Neural cell (in vitro differentiated cells): ENCODE measurements at regions not wholly inside any gene's neighbourhood (a gene's known extent, or its start where the extent isn't known, plus 50 kb on each side); places are given as distances from the start of the nearest gene placed in this dataset.

Experiments
- H2AFZ ChIP-seq: fragments of 200-600, 300-800 bp; sonication (generic), shearing (Covaris generic); 2 replicates; pipeline ENCODE4 v1.6.0; 2014; ENCODE audit warnings: low read depth, mild to moderate bottlenecking, antibody characterized with exemption, low read length, moderate library complexity
- H3F3A ChIP-seq: fragments of 200-600 bp; shearing (Covaris generic); 2 replicates; pipeline ENCODE4 v1.6.1; 2016; ENCODE audit warnings: mild to moderate bottlenecking, moderate library complexity, mixed read lengths, antibody characterized with exemption, low read length; ENCODE audit not compliant: insufficient read depth, poor library complexity, severe bottlenecking
- H3K27ac ChIP-seq: fragments of 200-600, 300-800 bp; sonication (generic), shearing (Covaris generic); 2 replicates; pipeline ENCODE4 v1.5.1; 2014; ENCODE audit warnings: mild to moderate bottlenecking, low read length, moderate library complexity
- H3K27me3 ChIP-seq: fragments of 300-800, 200-600 bp; sonication (generic), shearing (Covaris generic); 2 replicates; pipeline ENCODE4 v1.6.0; 2014; ENCODE audit warnings: mild to moderate bottlenecking, low read depth, low read length, moderate library complexity; ENCODE audit not compliant: insufficient read depth
- H3K36me3 ChIP-seq: fragments of 300-800, 200-600 bp; sonication (generic), shearing (Covaris generic); 2 replicates; pipeline ENCODE4 v1.5.1; 2014; ENCODE audit warnings: mild to moderate bottlenecking, antibody characterized with exemption, low read length, moderate library complexity; ENCODE audit not compliant: insufficient read depth
- H3K4me2 ChIP-seq: fragments of 300-800, 200-600 bp; sonication (generic), shearing (Covaris generic); 2 replicates; pipeline ENCODE4 v1.6.0; 2014; ENCODE audit warnings: mild to moderate bottlenecking, low read length
- H3K4me3 ChIP-seq: fragments of 300-800, 200-600 bp; sonication (generic), shearing (Covaris generic); 2 replicates; pipeline ENCODE4 v1.5.1; 2014; ENCODE audit warnings: mild to moderate bottlenecking, low read length, moderate library complexity
- H3K79me2 ChIP-seq: fragments of 200-600 bp; shearing (Covaris generic); replicated peaks from 2 replicates; pipeline ENCODE4 v1.6.0; 2014; ENCODE audit warnings: mild to moderate bottlenecking, low read length, moderate library complexity; ENCODE audit not compliant: insufficient read depth
- H3K9ac ChIP-seq: fragments of 300-800, 200-600 bp; sonication (generic), shearing (Covaris generic); 2 replicates; pipeline ENCODE4 v1.6.1; 2016; ENCODE audit warnings: mild to moderate bottlenecking, low read length, mixed read lengths
- H3K9me2 ChIP-seq: fragments of 200-600 bp; shearing (Covaris generic); 2 replicates; pipeline ENCODE4 v1.6.1; 2016; ENCODE audit warnings: mild to moderate bottlenecking, low read length, mixed read lengths; ENCODE audit not compliant: insufficient read depth
- H3K9me3 ChIP-seq: fragments of 200-600, 300-800 bp; sonication (generic), shearing (Covaris generic); 2 replicates; pipeline ENCODE4 v1.6.1; 2016; ENCODE audit warnings: mild to moderate bottlenecking, mixed run types, low read length, moderate library complexity, mixed read lengths
- H4K20me1 ChIP-seq: fragments of 200-600 bp; shearing (Covaris generic); 2 replicates; pipeline ENCODE4 v1.6.1; 2016; ENCODE audit warnings: mild to moderate bottlenecking, mixed run types; ENCODE audit not compliant: insufficient read depth
- CTCF ChIP-seq: fragments of 450-650 bp; IDR thresholded peaks from 2 replicates; pipeline ENCODE4 v1.5.1; 2014; ENCODE audit warnings: antibody characterized with exemption, mild to moderate bottlenecking, moderate library complexity; ENCODE audit not compliant: poor library complexity, severe bottlenecking
- EP300 ChIP-seq: fragments of 450-650 bp; conservative IDR thresholded peaks from 2 replicates; pipeline ENCODE4 v1.6.1; 2014; ENCODE audit warnings: antibody characterized with exemption, mild to moderate bottlenecking, moderate library complexity; ENCODE audit not compliant: poor library complexity, severe bottlenecking
- EZH2 ChIP-seq: fragments of 200-600, 300-800 bp; shearing (Covaris generic), sonication (generic); IDR thresholded peaks from 2 replicates; pipeline ENCODE4 v1.6.1; 2014; ENCODE audit warnings: antibody characterized with exemption, low read length, borderline replicate concordance, mild to moderate bottlenecking; ENCODE audit not compliant: insufficient read depth, poor library complexity, severe bottlenecking
- MXI1 ChIP-seq: fragments of 450-650 bp; conservative IDR thresholded peaks from 2 replicates; pipeline ENCODE4 v1.6.1; 2014; ENCODE audit warnings: antibody characterized with exemption, mild to moderate bottlenecking; ENCODE audit not compliant: poor library complexity, severe bottlenecking
- POLR2AphosphoS5 ChIP-seq: IDR thresholded peaks from 2 replicates; pipeline ENCODE4 v1.6.1; 2012
- RAD21 ChIP-seq: fragments of 450-650 bp; conservative IDR thresholded peaks from 2 replicates; pipeline ENCODE4 v1.6.1; 2014; ENCODE audit warnings: antibody characterized with exemption, mild to moderate bottlenecking, moderate library complexity
- SMC3 ChIP-seq: fragments of 450-650 bp; conservative IDR thresholded peaks from 2 replicates; pipeline ENCODE4 v1.6.1; 2014; ENCODE audit warnings: antibody characterized with exemption, mild to moderate bottlenecking, moderate library complexity; ENCODE audit not compliant: poor library complexity
- TAF1 ChIP-seq: IDR thresholded peaks from 2 replicates; pipeline ENCODE4 v1.6.1; 2012; ENCODE audit warnings: low read depth
- TF ChIP-seq, protein P1 (sequence below): IDR thresholded peaks from 2 replicates; pipeline ENCODE4 v1.6.1; 2012; ENCODE audit warnings: borderline replicate concordance

GRCh38 chr6:166820483-166820882, 135.9 kb downstream of the RNASET2 start:
- TF ChIP-seq EP300 (no peak), EZH2 (no peak), RAD21 (no peak), SMC3 (no peak)
- Histone ChIP-seq H3K9me3 (no peaks in the 10 kb centered on the region), H3K4me3 (no peak overlapping the region), H3K27me3 (no peaks in the 10 kb centered on the region), H4K20me1 (no peaks in the 10 kb centered on the region), H3K4me2 (no peak overlapping the region), H3K79me2 (no peaks in the 10 kb centered on the region), H3K27ac (no peak overlapping the region), H3K9me2 (no peaks in the 10 kb centered on the region), H3K9ac (no peak overlapping the region), H2AFZ (no peak overlapping the region), H3F3A (no peaks in the 10 kb centered on the region), H3K36me3 (no peaks in the 10 kb centered on the region)

- no peaks in the 10 kb centered on the region for H4K20me1 ChIP-seq
- TF ChIP-seq SMC3 (no peak), CTCF (no peak), EP300 (no peak)
- TF ChIP-seq, protein P1, sequence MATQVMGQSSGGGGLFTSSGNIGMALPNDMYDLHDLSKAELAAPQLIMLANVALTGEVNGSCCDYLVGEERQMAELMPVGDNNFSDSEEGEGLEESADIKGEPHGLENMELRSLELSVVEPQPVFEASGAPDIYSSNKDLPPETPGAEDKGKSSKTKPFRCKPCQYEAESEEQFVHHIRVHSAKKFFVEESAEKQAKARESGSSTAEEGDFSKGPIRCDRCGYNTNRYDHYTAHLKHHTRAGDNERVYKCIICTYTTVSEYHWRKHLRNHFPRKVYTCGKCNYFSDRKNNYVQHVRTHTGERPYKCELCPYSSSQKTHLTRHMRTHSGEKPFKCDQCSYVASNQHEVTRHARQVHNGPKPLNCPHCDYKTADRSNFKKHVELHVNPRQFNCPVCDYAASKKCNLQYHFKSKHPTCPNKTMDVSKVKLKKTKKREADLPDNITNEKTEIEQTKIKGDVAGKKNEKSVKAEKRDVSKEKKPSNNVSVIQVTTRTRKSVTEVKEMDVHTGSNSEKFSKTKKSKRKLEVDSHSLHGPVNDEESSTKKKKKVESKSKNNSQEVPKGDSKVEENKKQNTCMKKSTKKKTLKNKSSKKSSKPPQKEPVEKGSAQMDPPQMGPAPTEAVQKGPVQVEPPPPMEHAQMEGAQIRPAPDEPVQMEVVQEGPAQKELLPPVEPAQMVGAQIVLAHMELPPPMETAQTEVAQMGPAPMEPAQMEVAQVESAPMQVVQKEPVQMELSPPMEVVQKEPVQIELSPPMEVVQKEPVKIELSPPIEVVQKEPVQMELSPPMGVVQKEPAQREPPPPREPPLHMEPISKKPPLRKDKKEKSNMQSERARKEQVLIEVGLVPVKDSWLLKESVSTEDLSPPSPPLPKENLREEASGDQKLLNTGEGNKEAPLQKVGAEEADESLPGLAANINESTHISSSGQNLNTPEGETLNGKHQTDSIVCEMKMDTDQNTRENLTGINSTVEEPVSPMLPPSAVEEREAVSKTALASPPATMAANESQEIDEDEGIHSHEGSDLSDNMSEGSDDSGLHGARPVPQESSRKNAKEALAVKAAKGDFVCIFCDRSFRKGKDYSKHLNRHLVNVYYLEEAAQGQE = no peak
Measured at GRCh38 chr6:166820070-166820469, 136.3 kb downstream of the RNASET2 start.

DNA sequence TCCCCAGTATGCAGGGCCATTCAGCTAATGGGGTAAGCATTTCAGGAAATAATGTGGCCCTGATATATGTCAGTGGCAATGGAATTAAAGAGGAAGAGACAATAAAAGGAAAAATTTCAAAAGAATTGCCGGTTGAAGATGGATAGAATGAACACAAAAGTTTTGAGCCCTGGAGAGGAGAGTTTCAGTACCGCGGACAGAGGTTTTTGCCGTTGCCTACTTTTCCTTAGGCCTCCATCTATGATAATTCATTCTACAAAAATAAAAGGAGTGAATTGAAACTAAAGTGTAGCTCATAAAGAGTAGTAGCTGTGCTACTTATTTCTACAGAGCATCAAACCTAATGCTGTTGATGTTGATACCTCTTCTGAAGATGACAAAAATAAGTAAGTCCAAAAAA, 140.7 kb downstream of the RNASET2 start:
- Histone ChIP-seq H3K79me2 (no peaks in the 10 kb centered on the region), H4K20me1 (no peaks in the 10 kb centered on the region), H3K27me3 (no peaks in the 10 kb centered on the region), H3K4me2 (no peak overlapping the region), H3K9me2 (no peaks in the 10 kb centered on the region), H3K36me3 (no peaks in the 10 kb centered on the region), H3K9ac (no peak overlapping the region), H2AFZ (no peak overlapping the region), H3F3A (no peaks in the 10 kb centered on the region), H3K27ac (no peak overlapping the region), H3K4me3 (no peak overlapping the region), H3K9me3 (no peaks in the 10 kb centered on the region)
- TF ChIP-seq MXI1 = no peak
- TF ChIP-seq TAF1 = no peak
- no peak for TF ChIP-seq SMC3
- TF ChIP-seq POLR2AphosphoS5 = no peak
- TF ChIP-seq, protein P1 = no peak

More at GRCh38 chr6:166820070-166820469, 136.3 kb downstream of the RNASET2 start:
- no peak overlapping the region for H3K4me2 ChIP-seq
- no peak overlapping the region for H3K4me3 ChIP-seq
- no peaks in the 10 kb centered on the region for H3F3A ChIP-seq
- H3K79me2 ChIP-seq = no peaks in the 10 kb centered on the region
- H3K36me3 ChIP-seq = no peaks in the 10 kb centered on the region
- no peaks in the 10 kb centered on the region for H3K27me3 ChIP-seq
- no peaks in the 10 kb centered on the region for H3K9me3 ChIP-seq
- H3K9me2 ChIP-seq = no peaks in the 10 kb centered on the region
- H3K27ac ChIP-seq = no peak overlapping the region
- no peak overlapping the region for H3K9ac ChIP-seq
- no peak overlapping the region for H2AFZ ChIP-seq
